K562 (cell line): ENCODE measurements at regions not wholly inside any gene's neighbourhood (a gene's known extent, or its start where the extent isn't known, plus 50 kb on each side); places are given as distances from the start of the nearest gene placed in this dataset.

Experiments used
- ATF1 ChIP-seq, 2 experiments: fragments of 450-650 bp in 1 of 2; IDR thresholded peaks; 2 replicates each; pipeline ENCODE4 v1.6.1; 2016; ENCODE audit warnings: missing compliant biosample characterization in 1 of 2, missing genetic modification characterization in 1 of 2
- CCAR2 ChIP-seq: fragments of 200-400 bp; formaldehyde crosslinking; IDR thresholded peaks from 2 replicates; pipeline ENCODE4 v1.6.1; 2017; ENCODE audit warnings: mild to moderate bottlenecking, low read depth, low read length
- CREB5 ChIP-seq: fragments of 250-450 bp; sonication (Bioruptor Pico); IDR thresholded peaks from 2 replicates; pipeline ENCODE4 v1.5.0; 2020; ENCODE audit warnings: mild to moderate bottlenecking
- DLX4 ChIP-seq: fragments of 250-450 bp; sonication (Bioruptor Pico); IDR thresholded peaks from 2 replicates; pipeline ENCODE4 v1.6.1; 2021; ENCODE audit warnings: mild to moderate bottlenecking
- ELF4 ChIP-seq: fragments of 450-650 bp; formaldehyde crosslinking; IDR thresholded peaks from 2 replicates; pipeline ENCODE4 v1.4.0; 2022; ENCODE audit warnings: missing genetic modification characterization
- GTF2E2 ChIP-seq: fragments of 200-800 bp; sonication (Bioruptor generic); IDR thresholded peaks from 2 replicates; pipeline ENCODE4 v1.6.1; 2016; ENCODE audit warnings: missing genetic modification characterization, missing compliant biosample characterization
- HOXB6 ChIP-seq: fragments of 250-450 bp; sonication (Bioruptor Pico); IDR thresholded peaks from 2 replicates; pipeline ENCODE4 v1.5.1; 2022; ENCODE audit warnings: mild to moderate bottlenecking, borderline replicate concordance
- JUN ChIP-seq, 2 experiments: sonication (generic) in 1 of 2; formaldehyde crosslinking in 1 of 2; IDR thresholded peaks; 2 replicates each; pipeline versions ENCODE4 v1.6.1 to v1.8.0; 2012 to 2022; ENCODE audit warnings: borderline replicate concordance in 2 of 2, mild to moderate bottlenecking in 2 of 2, improper control_type of control experiment in 1 of 2, low read depth in 1 of 2, low read length in 1 of 2, missing genetic modification reagents in 1 of 2
- POLR2B ChIP-seq: fragments of 450-650 bp; IDR thresholded peaks from 2 replicates; pipeline ENCODE4 v1.6.1; 2018; ENCODE audit warnings: low read depth; ENCODE audit not compliant: partially characterized antibody
- RBM25 ChIP-seq: fragments of 200-400 bp; formaldehyde crosslinking; IDR thresholded peaks from 2 replicates; pipeline ENCODE4 v1.6.1; 2018; ENCODE audit warnings: low read length, low read depth, moderate library complexity; ENCODE audit not compliant: severe bottlenecking
- SIN3A ChIP-seq, 2 experiments: fragments of 150-350 bp in 1 of 2; IDR thresholded peaks; 2 replicates each; pipeline ENCODE4 v1.6.1; 2011 to 2016; ENCODE audit warnings: borderline replicate concordance in 2 of 2, low read depth in 2 of 2, low read length in 2 of 2, mild to moderate bottlenecking in 2 of 2, moderate library complexity in 2 of 2; ENCODE audit not compliant: control insufficient read depth in 1 of 2
- TBL1XR1 ChIP-seq, 2 experiments: IDR thresholded peaks; 2 replicates each; pipeline ENCODE4 v1.6.1; 2012; ENCODE audit warnings: improper control_type of control experiment in 2 of 2, low read length in 2 of 2, mild to moderate bottlenecking in 1 of 2
- TEAD2 ChIP-seq: fragments of 450-650 bp; IDR thresholded peaks from 2 replicates; pipeline ENCODE4 v1.6.1; 2016; ENCODE audit warnings: missing genetic modification characterization, control low read depth, missing compliant biosample characterization
- U2AF1 ChIP-seq: fragments of 200-400 bp; formaldehyde crosslinking; optimal IDR thresholded peaks from 2 replicates; pipeline ENCODE3; 2017; ENCODE audit warnings: mild to moderate bottlenecking, low read depth, low read length, moderate library complexity
- ZNF57 ChIP-seq: fragments of 450-650 bp; formaldehyde crosslinking; IDR thresholded peaks from 2 replicates; pipeline ENCODE4 v1.4.0; 2020; ENCODE audit warnings: mild to moderate bottlenecking, moderate library complexity
- TF ChIP-seq, protein P1 (sequence below): fragments of 200-400 bp; formaldehyde crosslinking; IDR thresholded peaks from 2 replicates; pipeline ENCODE4 v1.6.1; 2017; ENCODE audit warnings: mild to moderate bottlenecking, low read depth, low read length, moderate library complexity
- TF ChIP-seq, protein P2 (sequence below): IDR thresholded peaks from 2 replicates; pipeline ENCODE4 v1.6.1; 2011; ENCODE audit warnings: borderline replicate concordance, low read depth, mild to moderate bottlenecking, moderate library complexity, low read length; ENCODE audit not compliant: insufficient read depth, poor library complexity, severe bottlenecking
- TF ChIP-seq, protein P3 (sequence below): sonication (generic); formaldehyde crosslinking; IDR thresholded peaks from 2 replicates; pipeline ENCODE4 v1.8.1; 2023; ENCODE audit warnings: mild to moderate bottlenecking, missing genetic modification reagents

DNA sequence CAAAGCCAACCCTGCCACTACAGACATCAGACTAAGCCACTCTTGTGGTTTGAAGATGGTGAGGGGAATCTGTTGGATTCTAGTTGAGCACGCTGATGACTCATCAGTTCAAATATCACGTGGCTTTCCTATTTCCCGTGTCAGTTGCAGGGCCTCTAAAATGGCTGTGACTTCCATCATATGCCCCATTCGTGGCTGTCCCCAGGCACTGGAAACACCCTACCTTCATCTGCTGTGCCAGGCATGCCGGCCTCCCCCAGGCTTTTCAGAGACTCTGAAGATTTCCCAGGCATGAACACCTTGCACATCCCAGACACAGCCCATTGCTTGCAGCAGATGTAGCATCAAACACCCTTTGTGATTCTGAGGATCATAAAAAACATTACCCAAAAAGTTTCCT is 659.9 kb downstream of the UQCRFS1 start (continued):
- TF ChIP-seq JUN (IDR thresholded peaks at IDR 0.05; ENCODE audit: borderline replicate concordance, low read depth, low read length) (peak; percentile 85), JUN (CRISPR knock-in tag; IDR thresholded peaks at IDR 0.05; ENCODE audit: borderline replicate concordance) (peak; percentile 56; the same call in 1 of the 2 replicates), CCAR2 (no peak), SIN3A (IDR thresholded peaks at IDR 0.05; ENCODE audit: borderline replicate concordance in 2 of 2, control insufficient read depth in 1 of 2, low read depth in 2 of 2, low read length in 2 of 2) (no peak), RBM25 (no peak), ATF1 (CRISPR knock-in tag; IDR thresholded peaks at IDR 0.05) (no peak), ATF1 (tag; IDR thresholded peaks at IDR 0.05) (peak; percentile 63), TEAD2 (tag) (0 out of 2 replicates have a peak, but pooled peaks have one; percentile 57), POLR2B (no peak), HOXB6 (CRISPR knock-in tag) (no peak), ZNF57 (no peak), ELF4 (CRISPR knock-in tag) (0 out of 2 replicates have a peak, but pooled peaks have one; percentile 32), DLX4 (CRISPR knock-in tag) (no peak), TBL1XR1 (IDR thresholded peaks at IDR 0.05; ENCODE audit: low read length in 2 of 2) (no peak), CREB5 (CRISPR knock-in tag) (no peak), GTF2E2 (no peak), U2AF1 (no peak)
- TF ChIP-seq, protein P1, sequence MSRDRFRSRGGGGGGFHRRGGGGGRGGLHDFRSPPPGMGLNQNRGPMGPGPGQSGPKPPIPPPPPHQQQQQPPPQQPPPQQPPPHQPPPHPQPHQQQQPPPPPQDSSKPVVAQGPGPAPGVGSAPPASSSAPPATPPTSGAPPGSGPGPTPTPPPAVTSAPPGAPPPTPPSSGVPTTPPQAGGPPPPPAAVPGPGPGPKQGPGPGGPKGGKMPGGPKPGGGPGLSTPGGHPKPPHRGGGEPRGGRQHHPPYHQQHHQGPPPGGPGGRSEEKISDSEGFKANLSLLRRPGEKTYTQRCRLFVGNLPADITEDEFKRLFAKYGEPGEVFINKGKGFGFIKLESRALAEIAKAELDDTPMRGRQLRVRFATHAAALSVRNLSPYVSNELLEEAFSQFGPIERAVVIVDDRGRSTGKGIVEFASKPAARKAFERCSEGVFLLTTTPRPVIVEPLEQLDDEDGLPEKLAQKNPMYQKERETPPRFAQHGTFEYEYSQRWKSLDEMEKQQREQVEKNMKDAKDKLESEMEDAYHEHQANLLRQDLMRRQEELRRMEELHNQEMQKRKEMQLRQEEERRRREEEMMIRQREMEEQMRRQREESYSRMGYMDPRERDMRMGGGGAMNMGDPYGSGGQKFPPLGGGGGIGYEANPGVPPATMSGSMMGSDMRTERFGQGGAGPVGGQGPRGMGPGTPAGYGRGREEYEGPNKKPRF, result no peak
- TF ChIP-seq, protein P2, sequence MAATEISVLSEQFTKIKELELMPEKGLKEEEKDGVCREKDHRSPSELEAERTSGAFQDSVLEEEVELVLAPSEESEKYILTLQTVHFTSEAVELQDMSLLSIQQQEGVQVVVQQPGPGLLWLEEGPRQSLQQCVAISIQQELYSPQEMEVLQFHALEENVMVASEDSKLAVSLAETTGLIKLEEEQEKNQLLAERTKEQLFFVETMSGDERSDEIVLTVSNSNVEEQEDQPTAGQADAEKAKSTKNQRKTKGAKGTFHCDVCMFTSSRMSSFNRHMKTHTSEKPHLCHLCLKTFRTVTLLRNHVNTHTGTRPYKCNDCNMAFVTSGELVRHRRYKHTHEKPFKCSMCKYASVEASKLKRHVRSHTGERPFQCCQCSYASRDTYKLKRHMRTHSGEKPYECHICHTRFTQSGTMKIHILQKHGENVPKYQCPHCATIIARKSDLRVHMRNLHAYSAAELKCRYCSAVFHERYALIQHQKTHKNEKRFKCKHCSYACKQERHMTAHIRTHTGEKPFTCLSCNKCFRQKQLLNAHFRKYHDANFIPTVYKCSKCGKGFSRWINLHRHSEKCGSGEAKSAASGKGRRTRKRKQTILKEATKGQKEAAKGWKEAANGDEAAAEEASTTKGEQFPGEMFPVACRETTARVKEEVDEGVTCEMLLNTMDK, result no peak
- TF ChIP-seq, protein P3, sequence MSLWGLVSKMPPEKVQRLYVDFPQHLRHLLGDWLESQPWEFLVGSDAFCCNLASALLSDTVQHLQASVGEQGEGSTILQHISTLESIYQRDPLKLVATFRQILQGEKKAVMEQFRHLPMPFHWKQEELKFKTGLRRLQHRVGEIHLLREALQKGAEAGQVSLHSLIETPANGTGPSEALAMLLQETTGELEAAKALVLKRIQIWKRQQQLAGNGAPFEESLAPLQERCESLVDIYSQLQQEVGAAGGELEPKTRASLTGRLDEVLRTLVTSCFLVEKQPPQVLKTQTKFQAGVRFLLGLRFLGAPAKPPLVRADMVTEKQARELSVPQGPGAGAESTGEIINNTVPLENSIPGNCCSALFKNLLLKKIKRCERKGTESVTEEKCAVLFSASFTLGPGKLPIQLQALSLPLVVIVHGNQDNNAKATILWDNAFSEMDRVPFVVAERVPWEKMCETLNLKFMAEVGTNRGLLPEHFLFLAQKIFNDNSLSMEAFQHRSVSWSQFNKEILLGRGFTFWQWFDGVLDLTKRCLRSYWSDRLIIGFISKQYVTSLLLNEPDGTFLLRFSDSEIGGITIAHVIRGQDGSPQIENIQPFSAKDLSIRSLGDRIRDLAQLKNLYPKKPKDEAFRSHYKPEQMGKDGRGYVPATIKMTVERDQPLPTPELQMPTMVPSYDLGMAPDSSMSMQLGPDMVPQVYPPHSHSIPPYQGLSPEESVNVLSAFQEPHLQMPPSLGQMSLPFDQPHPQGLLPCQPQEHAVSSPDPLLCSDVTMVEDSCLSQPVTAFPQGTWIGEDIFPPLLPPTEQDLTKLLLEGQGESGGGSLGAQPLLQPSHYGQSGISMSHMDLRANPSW (CRISPR knock-in tag), result no peak
